ENCODE measurements at regions not wholly inside any gene's neighbourhood (a gene's known extent, or its start where the extent isn't known, plus 50 kb on each side); places are given as distances from the start of the nearest gene placed in this dataset.

DNA sequence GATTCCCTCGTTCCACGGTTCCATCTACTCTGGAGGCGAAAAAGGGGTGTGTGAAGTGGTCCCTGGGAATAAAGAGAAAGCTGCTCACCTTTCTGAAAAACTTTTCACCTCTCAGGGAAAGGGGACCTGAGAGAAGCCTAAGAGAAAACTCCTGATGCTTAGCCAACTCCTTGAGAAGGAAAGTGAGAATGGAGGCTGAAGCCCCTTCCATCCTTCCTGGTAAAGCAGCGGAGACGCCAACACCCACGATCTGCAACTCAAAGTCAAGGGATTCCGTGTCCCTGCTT is 110.0 kb downstream of the ARF6 start:
- DNase-seq (ENCODE audit: low read depth) = no peak
- Histone ChIP-seq H3K4me3 (ENCODE audit: low read depth, low read length) (peak overlapping the region; percentile 39), H3K36me3 (ENCODE audit: control insufficient read depth, insufficient read depth, low read length) (no peaks in the 10 kb centered on the region), H3K27me3 (ENCODE audit: control insufficient read depth, insufficient read depth, low read length) (no peaks in the 10 kb centered on the region)
- TF ChIP-seq CTCF (IDR thresholded peaks at IDR 0.05; ENCODE audit: insufficient read depth, low read length, poor library complexity, severe bottlenecking) = no peak

- Histone ChIP-seq H3K4me3 (ENCODE audit: low read depth, low read length) (peak overlapping the region; percentile 39), H3K36me3 (ENCODE audit: control insufficient read depth, insufficient read depth, low read length) (no peaks in the 10 kb centered on the region), H3K27me3 (ENCODE audit: control insufficient read depth, insufficient read depth, low read length) (no peaks in the 10 kb centered on the region)
- TF ChIP-seq CTCF (IDR thresholded peaks at IDR 0.05; ENCODE audit: insufficient read depth, low read length, poor library complexity, severe bottlenecking) = no peak
- no peak for DNase-seq (ENCODE audit: low read depth)
These were observed 110.5 kb downstream of the ARF6 start for GRCh38 chr14:50003213-50004021.

DNA sequence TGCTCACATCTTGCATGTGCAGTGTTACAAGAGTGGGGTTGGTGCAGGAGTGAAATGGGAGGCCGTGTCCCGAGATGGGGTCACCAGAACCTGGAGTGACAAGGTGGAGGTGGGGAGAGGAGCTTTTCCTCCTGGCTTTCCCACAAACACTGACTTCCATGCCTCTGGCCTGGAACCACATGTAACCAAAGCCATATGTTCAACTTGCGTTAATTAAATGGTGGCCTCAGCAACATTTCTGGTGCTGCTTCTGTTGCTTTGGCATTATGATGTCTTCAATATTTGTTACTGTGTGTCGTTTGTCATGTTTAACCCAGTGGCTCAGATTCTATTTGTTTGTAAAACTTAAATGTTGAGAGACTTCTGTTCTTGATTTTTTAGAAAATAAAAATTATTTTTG is 110.2 kb downstream of the VCPKMT start:
- Histone ChIP-seq H3K27me3 (ENCODE audit: control insufficient read depth, insufficient read depth, low read length) (no peaks in the 10 kb centered on the region), H3K4me3 (ENCODE audit: low read depth, low read length) (no peak overlapping the region), H3K36me3 (ENCODE audit: control insufficient read depth, insufficient read depth, low read length) (no peaks in the 10 kb centered on the region)
- no peak for TF ChIP-seq CTCF (IDR thresholded peaks at IDR 0.05; ENCODE audit: insufficient read depth, low read length, poor library complexity, severe bottlenecking)
- no peak for DNase-seq (ENCODE audit: low read depth)

- H3K4me3 ChIP-seq (ENCODE audit: low read depth, low read length) = no peak overlapping the region
- no peaks in the 10 kb centered on the region for H3K36me3 ChIP-seq (ENCODE audit: control insufficient read depth, insufficient read depth, low read length)
- H3K27me3 ChIP-seq (ENCODE audit: control insufficient read depth, insufficient read depth, low read length) = no peaks in the 10 kb centered on the region
- no peak for TF ChIP-seq CTCF (IDR thresholded peaks at IDR 0.05; ENCODE audit: insufficient read depth, low read length, poor library complexity, severe bottlenecking)
- DNase-seq (ENCODE audit: low read depth) = no peak
These were observed 109.1 kb downstream of the VCPKMT start for GRCh38 chr14:50007123-50007903.

DNA sequence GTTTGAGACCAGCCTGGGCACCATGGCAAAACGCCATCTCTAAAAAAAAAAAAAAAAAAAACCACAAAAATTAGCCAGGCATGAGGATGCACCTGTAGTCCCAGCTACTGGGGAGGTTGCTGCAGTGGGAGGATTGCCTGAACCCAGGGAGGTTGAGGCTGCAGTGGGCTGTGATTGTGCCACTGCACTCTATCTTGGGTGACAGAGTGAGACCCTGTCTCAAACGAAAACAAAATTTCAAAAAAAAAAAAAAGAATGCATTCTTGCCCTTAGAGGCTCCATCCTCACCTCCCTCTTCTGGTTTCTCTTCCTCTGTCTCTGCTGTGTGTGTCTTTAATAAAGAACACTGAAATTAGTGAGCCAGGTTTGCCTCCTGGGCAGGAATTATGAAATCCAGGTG is 107.8 kb downstream of the VCPKMT start:
- no peak for TF ChIP-seq CTCF (IDR thresholded peaks at IDR 0.05; ENCODE audit: insufficient read depth, low read length, poor library complexity, severe bottlenecking)
- Histone ChIP-seq H3K27me3 (ENCODE audit: control insufficient read depth, insufficient read depth, low read length) (no peaks in the 10 kb centered on the region), H3K4me3 (ENCODE audit: low read depth, low read length) (no peak overlapping the region), H3K36me3 (ENCODE audit: control insufficient read depth, insufficient read depth, low read length) (no peaks in the 10 kb centered on the region)
- no peak for DNase-seq (ENCODE audit: low read depth)
